Testis (tissue), 2 donors: ENCODE measurements at regions not wholly inside any gene's neighbourhood (a gene's known extent, or its start where the extent isn't known, plus 50 kb on each side); places are given as distances from the start of the nearest gene placed in this dataset.

Experiments
- CTCF ChIP-seq, 3 experiments: fragments of 450-650 bp in 2 of 3; fragments of 200-600 bp in 1 of 3; sonication (generic) in 1 of 3; IDR thresholded peaks; one replicate each; pipeline ENCODE4 v1.5.1; 2016 to 2019; ENCODE audit warnings: antibody characterized with exemption in 3 of 3, mild to moderate bottlenecking in 2 of 3, moderate library complexity in 1 of 3
- POLR2A ChIP-seq: fragments of 450-650 bp; IDR thresholded peaks from one replicate; pipeline ENCODE4 v1.6.1; 2017; ENCODE audit warnings: antibody characterized with exemption, mild to moderate bottlenecking, moderate library complexity

- TF ChIP-seq CTCF (IDR thresholded peaks at IDR 0.05) (no peak), POLR2A (no peak)
These were observed 210.6 kb downstream of the TFCP2L1 start for GRCh38 chr2:121074293-121074932.
